HT-29 (cell line): ENCODE measurements at regions not wholly inside any gene's neighbourhood (a gene's known extent, or its start where the extent isn't known, plus 50 kb on each side); places are given as distances from the start of the nearest gene placed in this dataset.

Source experiments
- DNase-seq: peaks from one replicate; pipeline ENCODE4 v3.0.0-alpha.2; 2015; ENCODE audit warnings: low spot score

GRCh38 chr17:77495575-77495974, 354.8 kb downstream of the SEC14L1 start:
- no peak for DNase-seq

- DNase-seq, result no peak
Observed at GRCh38 chr17:77496401-77496801, 355.6 kb downstream of the SEC14L1 start.

GRCh38 chr17:77496831-77497577, 356.2 kb downstream of the SEC14L1 start:
- DNase-seq, result no peak

- no peak for DNase-seq
Observed at GRCh38 chr17:77497578-77497934, 356.8 kb downstream of the SEC14L1 start.

- no peak for DNase-seq
Observed at GRCh38 chr17:77498091-77498741, 357.4 kb downstream of the SEC14L1 start.

- no peak for DNase-seq
Observed at GRCh38 chr17:77498791-77499698, 358.3 kb downstream of the SEC14L1 start.

GRCh38 chr17:77499699-77500435, 359.1 kb downstream of the SEC14L1 start:
- no peak for DNase-seq

GRCh38 chr17:77501101-77501566, 360.4 kb downstream of the SEC14L1 start:
- DNase-seq, result peak; percentile 33

- DNase-seq, result no peak
Observed at GRCh38 chr17:77501751-77502625, 361.2 kb downstream of the SEC14L1 start.

GRCh38 chr17:77502626-77503292, 362.0 kb downstream of the SEC14L1 start:
- DNase-seq, result no peak

GRCh38 chr17:77503293-77503655, 362.5 kb downstream of the SEC14L1 start:
- DNase-seq, result no peak

GRCh38 chr17:77503916-77504651, 363.3 kb downstream of the SEC14L1 start:
- DNase-seq, result no peak

GRCh38 chr17:77504652-77505155, 363.9 kb downstream of the SEC14L1 start:
- DNase-seq, result no peak

- DNase-seq, result no peak
Observed at GRCh38 chr17:77505181-77505639, 364.4 kb downstream of the SEC14L1 start.

- DNase-seq, result no peak
Observed at GRCh38 chr17:77506371-77506991, 365.7 kb downstream of the SEC14L1 start.

- peak; percentile 19 for DNase-seq
Observed at GRCh38 chr17:77507111-77507885, 366.5 kb downstream of the SEC14L1 start.

GRCh38 chr17:77508047-77508715, 367.4 kb downstream of the SEC14L1 start:
- DNase-seq, result no peak
